ENCODE measurements at regions not wholly inside any gene's neighbourhood (a gene's known extent, or its start where the extent isn't known, plus 50 kb on each side); places are given as distances from the start of the nearest gene placed in this dataset.

- TF ChIP-seq CTCF (IDR thresholded peaks at IDR 0.05) (no peak), POLR2A (IDR thresholded peaks at IDR 0.05) (no peak)
Observed at GRCh38 chr4:53688186-53688790, 97.0 kb upstream of the LNX1 start.
